ENCODE measurements at regions not wholly inside any gene's neighbourhood (a gene's known extent, or its start where the extent isn't known, plus 50 kb on each side); places are given as distances from the start of the nearest gene placed in this dataset.
"Not testable (repeated sequence)": the region's sequence is repeated elsewhere in the genome, so short reads cannot be mapped to it uniquely, and the experiment has no call there.

- DNase-seq (ENCODE audit: low read depth, low spot score) = no peak
- no peak overlapping the region for H3K27ac Mint-ChIP-seq (ENCODE audit: unreplicated experiment)
- H3K4me3 Mint-ChIP-seq = no peak overlapping the region
- H3K4me1 Mint-ChIP-seq = no peaks in the 10 kb centered on the region
- TF ChIP-seq, protein P1, sequence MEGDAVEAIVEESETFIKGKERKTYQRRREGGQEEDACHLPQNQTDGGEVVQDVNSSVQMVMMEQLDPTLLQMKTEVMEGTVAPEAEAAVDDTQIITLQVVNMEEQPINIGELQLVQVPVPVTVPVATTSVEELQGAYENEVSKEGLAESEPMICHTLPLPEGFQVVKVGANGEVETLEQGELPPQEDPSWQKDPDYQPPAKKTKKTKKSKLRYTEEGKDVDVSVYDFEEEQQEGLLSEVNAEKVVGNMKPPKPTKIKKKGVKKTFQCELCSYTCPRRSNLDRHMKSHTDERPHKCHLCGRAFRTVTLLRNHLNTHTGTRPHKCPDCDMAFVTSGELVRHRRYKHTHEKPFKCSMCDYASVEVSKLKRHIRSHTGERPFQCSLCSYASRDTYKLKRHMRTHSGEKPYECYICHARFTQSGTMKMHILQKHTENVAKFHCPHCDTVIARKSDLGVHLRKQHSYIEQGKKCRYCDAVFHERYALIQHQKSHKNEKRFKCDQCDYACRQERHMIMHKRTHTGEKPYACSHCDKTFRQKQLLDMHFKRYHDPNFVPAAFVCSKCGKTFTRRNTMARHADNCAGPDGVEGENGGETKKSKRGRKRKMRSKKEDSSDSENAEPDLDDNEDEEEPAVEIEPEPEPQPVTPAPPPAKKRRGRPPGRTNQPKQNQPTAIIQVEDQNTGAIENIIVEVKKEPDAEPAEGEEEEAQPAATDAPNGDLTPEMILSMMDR (conservative IDR thresholded peaks at IDR 0.05) = no peak
- no peaks in the 10 kb centered on the region for H3K27me3 Mint-ChIP-seq (ENCODE audit: low read depth)
- H3K36me3 Mint-ChIP-seq (ENCODE audit: low read depth) = peaks cover 3% of the 10 kb centered on the region
- H3K9me3 Mint-ChIP-seq = peaks cover 5% of the 10 kb centered on the region
Measured at GRCh38 chr4:137421796-137422195, 110.5 kb downstream of the PCDH18 start.

DNA sequence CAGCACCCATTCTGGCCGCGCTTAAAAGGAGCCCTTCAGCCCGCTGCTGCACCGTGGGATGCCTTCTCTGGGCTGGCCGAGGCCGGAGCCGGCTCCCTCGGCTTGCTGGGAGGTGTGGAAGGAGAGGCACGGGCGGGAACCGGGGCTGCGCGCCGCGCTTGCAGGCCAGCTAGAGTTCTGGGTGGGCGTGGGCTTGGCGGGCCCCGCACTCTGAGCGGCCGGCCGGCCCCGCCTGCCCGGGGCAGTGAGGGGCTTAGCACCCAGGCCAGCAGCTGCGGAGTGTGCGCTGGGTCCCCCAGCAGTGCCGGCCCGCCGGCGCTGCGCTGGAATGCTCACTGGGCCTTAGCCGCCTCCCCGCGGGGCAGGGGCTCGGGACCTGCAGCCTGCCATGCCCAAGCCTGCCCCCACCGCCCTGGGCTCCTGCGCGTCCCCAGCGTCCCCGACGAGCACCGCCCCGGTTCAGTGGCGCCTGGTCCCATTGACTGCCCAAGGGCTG is 111.3 kb downstream of the PCDH18 start:
- Mint-ChIP-seq H3K27ac (ENCODE audit: unreplicated experiment) (no peak overlapping the region), H3K4me3 (no peak overlapping the region), H3K4me1 (no peaks in the 10 kb centered on the region), H3K36me3 (ENCODE audit: low read depth) (peaks cover 3% of the 10 kb centered on the region), H3K9me3 (peaks cover 5% of the 10 kb centered on the region), H3K27me3 (ENCODE audit: low read depth) (no peaks in the 10 kb centered on the region)
- TF ChIP-seq, protein P1 (conservative IDR thresholded peaks at IDR 0.05) = no peak
- no peak for DNase-seq (ENCODE audit: low read depth, low spot score)

GRCh38 chr4:137417676-137418075 is 114.6 kb downstream of the PCDH18 start:
- peaks cover 3% of the 10 kb centered on the region for H3K36me3 Mint-ChIP-seq (ENCODE audit: low read depth)
- peaks cover 2% of the 10 kb centered on the region for H3K9me3 Mint-ChIP-seq
- H3K4me1 Mint-ChIP-seq = no peaks in the 10 kb centered on the region
- H3K27ac Mint-ChIP-seq (ENCODE audit: unreplicated experiment) = no peak overlapping the region
- TF ChIP-seq, protein P1 (conservative IDR thresholded peaks at IDR 0.05) = no peak
- DNase-seq (ENCODE audit: low read depth, low spot score) = no peak
- no peak overlapping the region for H3K4me3 Mint-ChIP-seq
- no peaks in the 10 kb centered on the region for H3K27me3 Mint-ChIP-seq (ENCODE audit: low read depth)

GRCh38 chr4:137414802-137415201 is 117.5 kb downstream of the PCDH18 start:
- H3K27ac Mint-ChIP-seq (ENCODE audit: unreplicated experiment) = no peak overlapping the region

GRCh38 chr4:137408527-137409177 is 123.6 kb downstream of the PCDH18 start:
- Mint-ChIP-seq H3K9me3 (no peaks in the 10 kb centered on the region), H3K27ac (ENCODE audit: unreplicated experiment) (no peak overlapping the region), H3K36me3 (ENCODE audit: low read depth) (no peaks in the 10 kb centered on the region), H3K4me3 (no peak overlapping the region), H3K27me3 (ENCODE audit: low read depth) (no peaks in the 10 kb centered on the region), H3K4me1 (no peaks in the 10 kb centered on the region)
- DNase-seq (ENCODE audit: low read depth, low spot score) = no peak
- TF ChIP-seq, protein P1 (conservative IDR thresholded peaks at IDR 0.05) = no peak

More at GRCh38 chr4:137414802-137415201, 117.5 kb downstream of the PCDH18 start:
- Mint-ChIP-seq H3K27me3 (ENCODE audit: low read depth) (no peaks in the 10 kb centered on the region), H3K4me1 (no peaks in the 10 kb centered on the region), H3K9me3 (no peaks in the 10 kb centered on the region), H3K36me3 (ENCODE audit: low read depth) (no peaks in the 10 kb centered on the region), H3K4me3 (no peak overlapping the region)
- no peak for DNase-seq (ENCODE audit: low read depth, low spot score)
- TF ChIP-seq, protein P1 (conservative IDR thresholded peaks at IDR 0.05) = no peak

- not testable (repeated sequence) for H3K36me3 Mint-ChIP-seq (ENCODE audit: low read depth)
Measured at GRCh38 chr4:137405833-137406232, 126.5 kb downstream of the PCDH18 start.

More at GRCh38 chr4:137405833-137406232, 126.5 kb downstream of the PCDH18 start:
- H3K27me3 Mint-ChIP-seq (ENCODE audit: low read depth); DNase-seq (ENCODE audit: low read depth, low spot score); H3K4me3 Mint-ChIP-seq; H3K27ac Mint-ChIP-seq (ENCODE audit: unreplicated experiment); H3K4me1 Mint-ChIP-seq; H3K9me3 Mint-ChIP-seq: not testable (repeated sequence)
